Lung (tissue), 11 donors: ENCODE measurements at regions not wholly inside any gene's neighbourhood (a gene's known extent, or its start where the extent isn't known, plus 50 kb on each side); places are given as distances from the start of the nearest gene placed in this dataset.

Experiments
- ATAC-seq: fragments of 200-7000 bp; cut with Tn5 transposase; one replicate; pipeline ENCODE4 v1.9.1; 2020; ENCODE audit warnings: moderate number of reproducible peaks; ENCODE audit not compliant: insufficient read depth, low FRiP score
- DNase-seq, 3 donors: peaks; one replicate each; pipeline ENCODE4 v3.0.0-alpha.2; 2013 to 2017
- H3K27ac ChIP-seq, 2 donors: one replicate each; pipeline ENCODE4 v1.5.1; 2013; ENCODE audit warnings: mild to moderate bottlenecking in 2 of 2, moderate library complexity in 2 of 2, control low read depth in 1 of 2, inconsistent platforms in 1 of 2, low read depth in 1 of 2, low read length in 1 of 2
- H3K27me3 ChIP-seq, 3 donors: one replicate each; pipeline ENCODE4 v1.5.1; 2013; ENCODE audit warnings: low read length in 2 of 3; ENCODE audit not compliant: control insufficient read depth in 3 of 3, insufficient read depth in 3 of 3
- H3K36me3 ChIP-seq, 4 donors: one replicate each; pipeline ENCODE4 v1.5.1; 2013; ENCODE audit warnings: low read length in 4 of 4, mild to moderate bottlenecking in 1 of 4, moderate library complexity in 1 of 4; ENCODE audit not compliant: control insufficient read depth in 4 of 4, insufficient read depth in 4 of 4
- H3K4me1 ChIP-seq, 5 donors: one replicate each; pipeline ENCODE4 v1.5.1; 2013; ENCODE audit warnings: low read length in 5 of 5, mild to moderate bottlenecking in 2 of 5, moderate library complexity in 1 of 5; ENCODE audit not compliant: control insufficient read depth in 5 of 5, insufficient read depth in 5 of 5
- H3K4me3 ChIP-seq: one replicate; pipeline ENCODE4 v1.5.1; 2013; ENCODE audit warnings: mild to moderate bottlenecking, control low read depth, moderate library complexity
- H3K9ac ChIP-seq, 2 donors: one replicate each; pipeline ENCODE4 v1.5.1; 2013; ENCODE audit warnings: low read length in 2 of 2, control low read depth in 1 of 2; ENCODE audit not compliant: insufficient read depth in 1 of 2
- H3K9me3 ChIP-seq, 4 donors: one replicate each; pipeline ENCODE4 v1.5.1; 2013; ENCODE audit warnings: low read length in 3 of 4, mild to moderate bottlenecking in 1 of 4, moderate library complexity in 1 of 4; ENCODE audit not compliant: control insufficient read depth in 4 of 4, insufficient read depth in 3 of 4
- CTCF ChIP-seq: IDR thresholded peaks from 2 replicates; pipeline ENCODE4 v1.5.1; 2012; ENCODE audit warnings: mild to moderate bottlenecking; ENCODE audit errors: control extremely low read depth, extremely low read depth
- WGBS, 2 donors: extraction: QIAGEN DNeasy Blood & Tissue Kit; methylation state at CpG; one replicate each; pipeline ENCODE4 v1.1.7; 2013; 5-methylcytosine and 5-hydroxymethylcytosine counted together
- donor health status: control.
- donor health status: control.
- donor health status: Bipolar disorder and iron deficiency.
- donor health status: healthy.
- donor health status: DM: yes; HTN: yes; CAD: no.

- no peak for ATAC-seq
Measured at GRCh38 chr4:37132351-37132974, 112.1 kb upstream of the NWD2 start.

DNA sequence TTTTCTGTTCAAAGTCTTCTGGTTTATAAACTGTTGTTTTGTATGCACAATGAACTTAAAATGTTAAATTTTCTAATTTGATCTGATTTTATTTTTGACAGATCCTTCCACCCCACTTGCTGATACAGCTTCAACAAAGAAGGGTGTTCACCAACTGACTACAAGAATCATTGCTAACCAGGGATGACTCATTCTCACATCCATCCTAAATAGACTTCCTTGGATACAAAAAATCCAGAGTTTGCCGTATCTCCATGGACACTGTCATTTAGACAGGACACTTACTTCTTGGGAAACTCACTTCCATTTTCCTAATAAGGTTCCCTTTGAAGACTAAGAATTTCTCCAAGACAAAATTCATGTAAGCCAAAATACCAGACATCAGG, 111.6 kb upstream of the NWD2 start:
- Histone ChIP-seq H3K4me3 (no peak overlapping the region), H3K36me3 (no peaks in the 10 kb centered on the region), H3K27ac (no peak overlapping the region), H3K9ac (no peak overlapping the region), H3K9me3 (no peaks in the 10 kb centered on the region), H3K27me3 (no peaks in the 10 kb centered on the region), H3K4me1 (no peaks in the 10 kb centered on the region)
- DNase-seq = no peak
- 81 to 94% methylated on average over 1 of the region's 1 CpG for WGBS, 2 donors
- no peak for TF ChIP-seq CTCF
- ATAC-seq = no peak

More at GRCh38 chr4:37132351-37132974, 112.1 kb upstream of the NWD2 start:
- DNase-seq = no peak
- Histone ChIP-seq H3K4me1 (no peaks in the 10 kb centered on the region), H3K27me3 (no peaks in the 10 kb centered on the region), H3K9me3 (no peaks in the 10 kb centered on the region), H3K9ac (no peak overlapping the region), H3K36me3 (no peaks in the 10 kb centered on the region), H3K27ac (no peak overlapping the region), H3K4me3 (no peak overlapping the region)
- no peak for TF ChIP-seq CTCF

DNA sequence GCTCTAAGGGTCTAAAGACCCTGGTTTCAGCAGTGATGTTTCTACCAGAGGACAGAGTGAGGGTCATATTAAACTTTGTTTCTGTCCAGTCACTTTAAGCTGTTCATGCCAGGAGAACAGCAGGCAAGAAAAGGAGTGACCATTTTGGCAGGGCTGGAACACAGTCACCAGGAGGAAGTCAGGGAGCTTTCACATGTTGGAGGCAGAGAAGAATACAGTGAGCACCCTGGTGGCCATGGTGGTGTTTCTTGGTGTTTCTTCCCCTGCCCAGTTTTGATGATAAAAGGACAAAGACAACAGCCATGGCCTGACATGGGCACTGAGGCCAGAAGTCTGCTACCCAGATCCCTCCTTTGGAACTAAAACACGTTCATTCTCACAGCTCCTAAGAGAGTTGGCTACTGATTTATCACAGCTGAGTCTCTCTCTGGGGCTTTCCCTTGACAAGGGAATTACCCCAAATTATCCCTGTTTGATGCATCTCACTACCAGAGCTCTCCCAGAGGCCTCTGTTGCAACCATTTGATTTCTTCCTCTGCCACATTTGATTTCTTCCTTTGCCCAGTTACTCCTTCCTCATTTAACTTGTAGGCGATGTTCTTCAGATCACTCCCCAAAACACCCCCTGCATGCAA, 106.4 kb upstream of the NWD2 start:
- DNase-seq (no peak), ATAC-seq (no peak)
- no peaks in the 10 kb centered on the region for H3K9me3 ChIP-seq
- no peak overlapping the region for H3K4me3 ChIP-seq
- H3K27me3 ChIP-seq = no peaks in the 10 kb centered on the region
- no peak overlapping the region for H3K27ac ChIP-seq
- no peaks in the 10 kb centered on the region for H3K4me1 ChIP-seq
- 73 to 74% methylated on average over 2 of the region's 2 CpGs for WGBS, 2 donors
- TF ChIP-seq CTCF = no peak
- H3K9ac ChIP-seq = no peak overlapping the region
- no peaks in the 10 kb centered on the region for H3K36me3 ChIP-seq

GRCh38 chr4:37138789-37139188, 105.8 kb upstream of the NWD2 start:
- 57 to 67% methylated on average over 2 of the region's 2 CpGs for WGBS, 2 donors
- no peaks in the 10 kb centered on the region for H3K4me1 ChIP-seq
- H3K36me3 ChIP-seq = no peaks in the 10 kb centered on the region
- no peaks in the 10 kb centered on the region for H3K9me3 ChIP-seq
- H3K27me3 ChIP-seq = no peaks in the 10 kb centered on the region
- no peak overlapping the region for H3K4me3 ChIP-seq
- no peak for DNase-seq
- ATAC-seq = no peak
- no peak for TF ChIP-seq CTCF
- no peak overlapping the region for H3K27ac ChIP-seq
- no peak overlapping the region for H3K9ac ChIP-seq
